NT2/D1 (cell line): ENCODE measurements at regions not wholly inside any gene's neighbourhood (a gene's known extent, or its start where the extent isn't known, plus 50 kb on each side); places are given as distances from the start of the nearest gene placed in this dataset.

Experiments used
- SUZ12 ChIP-seq: IDR thresholded peaks from 2 replicates; pipeline ENCODE4 v1.6.1; 2011; ENCODE audit not compliant: insufficient read length, insufficient read depth; ENCODE audit errors: extremely low read depth
- YY1 ChIP-seq: IDR thresholded peaks from 2 replicates; pipeline ENCODE4 v1.6.1; 2011; ENCODE audit not compliant: insufficient read length, insufficient read depth
- ZNF274 ChIP-seq: IDR thresholded peaks from 2 replicates; pipeline ENCODE4 v1.6.1; 2011; ENCODE audit warnings: mild to moderate bottlenecking, low read depth, low read length

DNA sequence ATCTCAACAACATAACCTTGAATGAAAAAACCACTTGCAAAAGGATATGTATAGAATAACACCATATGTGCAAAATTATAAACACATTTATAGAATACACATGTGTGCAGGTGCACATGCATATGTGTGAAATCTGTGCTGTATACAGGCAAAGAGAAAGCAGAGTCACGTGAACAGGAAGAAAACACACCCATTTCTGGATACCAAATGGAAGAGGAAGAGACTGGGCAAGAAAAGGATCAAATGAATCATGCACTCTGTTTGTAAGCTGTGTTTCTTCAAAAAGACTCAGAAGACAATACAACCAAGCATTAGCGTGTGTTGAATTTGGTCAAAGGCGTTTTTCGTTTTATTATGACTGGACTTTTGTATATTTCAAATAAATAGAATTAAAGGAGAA lies 111.3 kb upstream of the ERG start:
- TF ChIP-seq ZNF274: no peak
- TF ChIP-seq YY1: no peak
- no peak for TF ChIP-seq SUZ12
